H1 (cell line): ENCODE measurements at regions not wholly inside any gene's neighbourhood (a gene's known extent, or its start where the extent isn't known, plus 50 kb on each side); places are given as distances from the start of the nearest gene placed in this dataset.

ENCODE experiments used
- CTCF ChIA-PET: fragments of 300-600 bp; sonication (Branson Sonifier 250); formaldehyde crosslinking; loops from one replicate; lab custom pipeline; 2021; ENCODE audit not compliant: partially characterized antibody; lab: Charles Lee
- POLR2A ChIA-PET: fragments of 300-600 bp; sonication (Branson Sonifier 250); formaldehyde crosslinking; loops from one replicate; lab custom pipeline; 2021; ENCODE audit warnings: inconsistent platforms; ENCODE audit not compliant: partially characterized antibody; lab: Charles Lee
- DNase-seq, 2 experiments: peaks; one replicate each; pipeline versions ENCODE4 v3.0.0 to v3.0.0-alpha.2; 2010 to 2022; ENCODE audit warnings: low spot score in 2 of 2, low read depth in 1 of 2, mixed read lengths in 1 of 2
- FAIRE-seq: peaks from 2 replicates; lab custom pipeline; 2011; peaks lifted over from hg19 to GRCh38; lab: Jason Lieb, UNC
- H2AFZ ChIP-seq: 2 replicates; pipeline ENCODE4 v1.8.1; 2012; ENCODE audit warnings: low read length, inconsistent platforms
- H2AK5ac ChIP-seq: 2 replicates; pipeline ENCODE4 v1.6.1; 2013; ENCODE audit warnings: low read depth, low read length
- H2BK120ac ChIP-seq: replicated peaks from 2 replicates; pipeline ENCODE3; 2013; ENCODE audit warnings: low read depth, low read length, inconsistent platforms
- H2BK12ac ChIP-seq: 2 replicates; pipeline ENCODE4 v1.6.1; 2013; ENCODE audit warnings: low read depth, low read length
- H2BK15ac ChIP-seq: 2 replicates; pipeline ENCODE4 v1.6.1; 2013; ENCODE audit warnings: low read length
- H2BK20ac ChIP-seq: 2 replicates; pipeline ENCODE4 v1.6.1; 2013; ENCODE audit warnings: low read length
- H2BK5ac ChIP-seq: 2 replicates; pipeline ENCODE4 v1.6.1; 2013; ENCODE audit warnings: low read depth, low read length
- H3K14ac ChIP-seq: 2 replicates; pipeline ENCODE4 v1.6.1; 2013; ENCODE audit warnings: inconsistent platforms; ENCODE audit not compliant: insufficient read length
- H3K18ac ChIP-seq: 2 replicates; pipeline ENCODE4 v1.6.1; 2013; ENCODE audit warnings: low read length; ENCODE audit errors: extremely low read depth
- H3K23ac ChIP-seq: 2 replicates; pipeline ENCODE4 v1.6.1; 2013; ENCODE audit warnings: inconsistent platforms; ENCODE audit not compliant: insufficient read length
- H3K23me2 ChIP-seq: 2 replicates; pipeline ENCODE4 v1.6.1; 2013; ENCODE audit warnings: low read depth, low read length
- H3K27ac ChIP-seq: 2 replicates; pipeline ENCODE4 v1.6.1; 2011; ENCODE audit warnings: low read depth, low read length, inconsistent platforms
- H3K27me3 ChIP-seq, 4 experiments: replicated peaks in 1 of 4; 1 replicate in 1 of 4; 2 replicates in 3 of 4; pipeline versions ENCODE4 v1.6.1 to v1.8.1; 2011 to 2013; ENCODE audit warnings: low read length in 3 of 4, mild to moderate bottlenecking in 3 of 4, inconsistent platforms in 2 of 4, mixed read lengths in 2 of 4, moderate library complexity in 1 of 4; ENCODE audit not compliant: control insufficient read depth in 3 of 4, insufficient read depth in 3 of 4; ENCODE audit errors: extremely low read depth in 1 of 4
- H3K36me3 ChIP-seq, 4 experiments: 2 replicates each; pipeline versions ENCODE4 v1.6.1 to v1.8.1; 2011 to 2013; ENCODE audit warnings: mild to moderate bottlenecking in 4 of 4, low read length in 3 of 4, moderate library complexity in 2 of 4, control low read depth in 1 of 4, inconsistent platforms in 1 of 4; ENCODE audit not compliant: insufficient read depth in 4 of 4, control insufficient read depth in 2 of 4
- H3K4ac ChIP-seq: replicated peaks from 2 replicates; pipeline ENCODE3; 2013; ENCODE audit warnings: low read length, low read depth, mixed read lengths, inconsistent platforms; ENCODE audit not compliant: insufficient read length
- H3K4me1 ChIP-seq, 4 experiments: replicated peaks in 1 of 4; 1 replicate in 1 of 4; 2 replicates in 3 of 4; pipeline versions ENCODE4 v1.6.1 to v1.8.1; 2011 to 2013; ENCODE audit warnings: low read length in 3 of 4, inconsistent platforms in 2 of 4, mixed read lengths in 1 of 4; ENCODE audit not compliant: insufficient read depth in 4 of 4, control insufficient read depth in 3 of 4
- H3K4me2 ChIP-seq, 2 experiments: 2 replicates each; pipeline versions ENCODE4 v1.6.1 to v1.8.1; 2011 to 2013; ENCODE audit warnings: low read depth in 2 of 2, low read length in 2 of 2, control low read depth in 1 of 2, inconsistent platforms in 1 of 2, mild to moderate bottlenecking in 1 of 2; ENCODE audit not compliant: insufficient read depth in 1 of 2
- H3K4me3 ChIP-seq, 4 experiments: fragments of 200-600, 300-600 bp in 1 of 4; sonication (generic), shearing (Covaris generic), sonication (Bioruptor Twin) in 1 of 4; 2 replicates each; pipeline versions ENCODE4 v1.5.1 to v1.8.1; 2011 to 2016; ENCODE audit warnings: low read length in 4 of 4, low read depth in 3 of 4, control low read depth in 2 of 4, inconsistent platforms in 2 of 4, mild to moderate bottlenecking in 2 of 4, mixed read lengths in 1 of 4, moderate library complexity in 1 of 4; ENCODE audit not compliant: insufficient read depth in 2 of 4; ENCODE audit errors: extremely low read depth in 1 of 4
- H3K56ac ChIP-seq: replicated peaks from 2 replicates; pipeline ENCODE3; 2013; ENCODE audit warnings: low read depth, mild to moderate bottlenecking, mixed read lengths, low read length, inconsistent platforms; ENCODE audit not compliant: insufficient read length
- H3K79me1 ChIP-seq: 2 replicates; pipeline ENCODE4 v1.6.1; 2013; ENCODE audit warnings: low read depth, low read length, control low read depth
- H3K79me2 ChIP-seq, 2 experiments: 2 replicates each; pipeline versions ENCODE4 v1.6.1 to v1.8.1; 2012 to 2013; ENCODE audit warnings: low read length in 2 of 2, mild to moderate bottlenecking in 2 of 2, inconsistent platforms in 1 of 2; ENCODE audit not compliant: insufficient read depth in 2 of 2, control insufficient read depth in 1 of 2
- H3K9ac ChIP-seq, 4 experiments: replicated peaks in 1 of 4; 1 replicate in 1 of 4; 2 replicates in 3 of 4; pipeline versions ENCODE4 v1.6.1 to v1.8.1; 2011 to 2013; ENCODE audit warnings: low read depth in 3 of 4, low read length in 3 of 4, control low read depth in 2 of 4, mild to moderate bottlenecking in 2 of 4, moderate library complexity in 2 of 4, inconsistent platforms in 1 of 4; ENCODE audit errors: extremely low read depth in 1 of 4
- H3K9me3 ChIP-seq, 2 experiments: 2 replicates each; pipeline versions ENCODE4 v1.6.1 to v1.8.1; 2012 to 2013; ENCODE audit warnings: mild to moderate bottlenecking in 2 of 2, moderate library complexity in 2 of 2, control low read depth in 1 of 2, inconsistent platforms in 1 of 2, low read depth in 1 of 2, low read length in 1 of 2, mixed read lengths in 1 of 2; ENCODE audit not compliant: insufficient read depth in 2 of 2
- H4K20me1 ChIP-seq, 2 experiments: replicated peaks in 1 of 2; 2 replicates each; pipeline versions ENCODE3 to v1.8.1; 2011 to 2013; ENCODE audit warnings: inconsistent platforms in 2 of 2, low read length in 2 of 2, mild to moderate bottlenecking in 1 of 2; ENCODE audit not compliant: insufficient read depth in 2 of 2, control insufficient read depth in 1 of 2
- H4K5ac ChIP-seq: 2 replicates; pipeline ENCODE4 v1.6.1; 2013; ENCODE audit warnings: low read length, low read depth, mixed read lengths, inconsistent platforms; ENCODE audit not compliant: insufficient read length
- H4K8ac ChIP-seq: 2 replicates; pipeline ENCODE4 v1.8.0; 2013; ENCODE audit warnings: mild to moderate bottlenecking, moderate library complexity, low read length, inconsistent platforms; ENCODE audit not compliant: insufficient read depth; ENCODE audit errors: extremely low read depth
- H4K91ac ChIP-seq: replicated peaks from 2 replicates; pipeline ENCODE3; 2013; ENCODE audit warnings: low read length, mixed read lengths, inconsistent platforms; ENCODE audit not compliant: insufficient read length
- E2F6 ChIP-seq: IDR thresholded peaks from 2 replicates; pipeline ENCODE4 v1.6.1; 2012; ENCODE audit warnings: inconsistent platforms
- NANOG ChIP-seq: IDR thresholded peaks from 2 replicates; pipeline ENCODE4 v1.6.1; 2011; ENCODE audit warnings: low read length, low read depth, mild to moderate bottlenecking, inconsistent platforms; ENCODE audit not compliant: insufficient read depth, poor library complexity, severe bottlenecking
- POLR2AphosphoS5 ChIP-seq: IDR thresholded peaks from 2 replicates; pipeline ENCODE4 v1.6.1; 2011; ENCODE audit warnings: low read depth, low read length
- SAP30 ChIP-seq: fragments of 300-600 bp; sonication (generic); IDR thresholded peaks from 2 replicates; pipeline ENCODE4 v1.7.1; 2012; ENCODE audit warnings: low read length, moderate library complexity, mild to moderate bottlenecking, inconsistent platforms; ENCODE audit not compliant: insufficient read depth, insufficient replicate concordance
- SP4 ChIP-seq: IDR thresholded peaks from 2 replicates; pipeline ENCODE4 v1.6.1; 2012; ENCODE audit warnings: low read length, inconsistent platforms
- SUZ12 ChIP-seq: fragments of 200-600 bp; sonication (generic); IDR thresholded peaks from 2 replicates; pipeline ENCODE4 v1.6.1; 2012; ENCODE audit warnings: mild to moderate bottlenecking, inconsistent platforms, low read length, moderate library complexity, mixed read lengths
- TBP ChIP-seq: IDR thresholded peaks from 2 replicates; pipeline ENCODE4 v1.6.1; 2011; ENCODE audit warnings: low read depth, low read length, improper control_type of control experiment
- ZNF274 ChIP-seq: IDR thresholded peaks from 2 replicates; pipeline ENCODE4 v1.7.0; 2012; ENCODE audit warnings: low read length, borderline replicate concordance; ENCODE audit errors: extremely low read depth
- WGBS, 2 experiments: shearing (Covaris generic) in 1 of 2; methylation state at CpG; one replicate each; pipeline versions ENCODE4 v1.1.6 to v1.1.7; 2013 to 2015; ENCODE audit warnings: low lambda C conversion rate in 2 of 2, mixed read lengths in 2 of 2, inconsistent platforms in 1 of 2, low coverage in 1 of 2, missing lambda C conversion rate in 1 of 2; ENCODE audit not compliant: insufficient replicate concordance in 2 of 2, insufficient coverage in 1 of 2, insufficient read length in 1 of 2; ENCODE audit errors: extremely low coverage in 1 of 2, missing lambda C conversion rate in 1 of 2; 5-methylcytosine and 5-hydroxymethylcytosine counted together
- TF ChIP-seq, protein P1 (sequence below): IDR thresholded peaks from 2 replicates; pipeline ENCODE4 v1.6.1; 2012; ENCODE audit warnings: low read length, inconsistent platforms

DNA sequence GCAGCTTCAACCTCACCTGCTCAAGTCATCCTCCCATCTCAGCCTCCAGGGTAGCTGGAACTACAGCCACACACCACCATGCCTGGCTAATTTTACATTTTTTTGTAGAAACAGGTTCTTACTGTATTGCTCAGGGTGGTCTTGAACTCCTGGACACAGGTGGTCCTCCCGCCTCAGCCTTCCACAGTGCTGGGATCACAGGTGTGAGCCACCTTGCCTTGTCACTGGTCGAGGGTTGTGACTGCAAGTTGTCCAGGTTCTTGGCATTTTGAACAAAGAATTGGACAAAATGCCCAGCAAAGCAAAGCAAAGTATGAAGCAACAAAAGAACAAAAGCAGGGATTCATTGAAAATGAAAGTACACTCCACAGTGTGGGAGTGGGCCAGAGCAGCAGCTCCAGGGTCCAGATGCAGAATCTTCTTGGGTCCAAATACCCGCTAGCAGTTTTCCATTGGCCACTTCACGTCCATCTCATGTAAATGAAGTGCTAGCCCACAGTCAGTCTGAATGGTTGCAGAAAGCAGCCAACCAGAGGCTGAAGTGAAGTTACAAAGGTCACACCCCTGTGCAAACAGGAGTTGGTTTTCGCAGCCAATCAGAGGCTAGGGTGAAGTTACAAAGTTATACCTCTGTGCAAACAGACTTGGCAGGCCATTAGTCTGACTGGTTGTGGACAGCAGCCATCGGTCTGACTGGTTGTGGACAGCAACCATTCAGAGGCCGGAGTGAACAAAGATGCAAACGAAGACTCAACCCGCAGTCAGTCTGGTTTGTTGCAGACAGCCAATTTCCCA is 109.5 kb upstream of the KIF26B start:
- 69% methylated on average over 9 of the region's 9 CpGs; no CpG with 5 or more reads in 1 of the 2 experiments for WGBS, 2 experiments
- Histone ChIP-seq H3K4me2 (0 out of 4 replicates have a peak overlapping the region, but pooled peaks of 1 of the 2 experiments have one; percentile 1), H2BK15ac (no peak overlapping the region), H3K4me1 (peaks cover 0 to 11% (median 7%) of the 10 kb centered on the region in 4 experiments; a peak in 6 of 7 replicates), H2BK12ac (peak overlapping the region; percentile 60; the same call in 1 of the 2 replicates), H2AK5ac (peak overlapping the region; percentile 56; the same call in 1 of the 2 replicates), H3K18ac (no peak overlapping the region; the same call in 1 of the 2 replicates), H2BK20ac (no peak overlapping the region), H3K27ac (no peak overlapping the region), H3K79me2 (no peaks in the 10 kb centered on the region), H4K5ac (no peak overlapping the region), H2BK120ac (no peak overlapping the region), H2AFZ (no peak overlapping the region), H3K36me3 (no peaks in the 10 kb centered on the region; a peak in 1 of 8 replicates), H3K23ac (no peak overlapping the region), H3K79me1 (no peaks in the 10 kb centered on the region), H3K9me3 (no peaks in the 10 kb centered on the region), H4K8ac (no peak overlapping the region), H2BK5ac (no peak overlapping the region), H3K56ac (no peak overlapping the region), H3K4ac (no peak overlapping the region), H3K27me3 (no peaks in the 10 kb centered on the region), H3K23me2 (no peaks in the 10 kb centered on the region), H3K9ac (no peak overlapping the region), H4K91ac (no peak overlapping the region), H3K4me3 (no peak overlapping the region), H4K20me1 (no peaks in the 10 kb centered on the region), H3K14ac (no peak overlapping the region)
- DNase-seq = no peak
- ChIA-PET POLR2A (interaction anchor here (0.6 to 2.3 kb wide), 6 partner anchors 76 to 921 kb away, joined by 3 to 13 read pairs (median 3); partner anchors contain the start of gene HNRNPU), CTCF (interaction anchor here (0.8 kb wide), 1 partner anchor 70 kb away, joined by 3 read pairs; no protein-coding TSS in a partner anchor)
- peak; percentile 19 for FAIRE-seq
- no peak for TF ChIP-seq NANOG
- TF ChIP-seq TBP = no peak
- no peak for TF ChIP-seq ZNF274
- TF ChIP-seq POLR2AphosphoS5 = no peak
- no peak for TF ChIP-seq SP4
- TF ChIP-seq SUZ12 = no peak
- TF ChIP-seq, protein P1, sequence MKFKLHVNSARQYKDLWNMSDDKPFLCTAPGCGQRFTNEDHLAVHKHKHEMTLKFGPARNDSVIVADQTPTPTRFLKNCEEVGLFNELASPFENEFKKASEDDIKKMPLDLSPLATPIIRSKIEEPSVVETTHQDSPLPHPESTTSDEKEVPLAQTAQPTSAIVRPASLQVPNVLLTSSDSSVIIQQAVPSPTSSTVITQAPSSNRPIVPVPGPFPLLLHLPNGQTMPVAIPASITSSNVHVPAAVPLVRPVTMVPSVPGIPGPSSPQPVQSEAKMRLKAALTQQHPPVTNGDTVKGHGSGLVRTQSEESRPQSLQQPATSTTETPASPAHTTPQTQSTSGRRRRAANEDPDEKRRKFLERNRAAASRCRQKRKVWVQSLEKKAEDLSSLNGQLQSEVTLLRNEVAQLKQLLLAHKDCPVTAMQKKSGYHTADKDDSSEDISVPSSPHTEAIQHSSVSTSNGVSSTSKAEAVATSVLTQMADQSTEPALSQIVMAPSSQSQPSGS = no peak
- no peak for TF ChIP-seq SAP30
- TF ChIP-seq E2F6 = no peak
